ENCODE measurements at regions not wholly inside any gene's neighbourhood (a gene's known extent, or its start where the extent isn't known, plus 50 kb on each side); places are given as distances from the start of the nearest gene placed in this dataset.
"Not testable (repeated sequence)": the region's sequence is repeated elsewhere in the genome, so short reads cannot be mapped to it uniquely, and the experiment has no call there.

GRCh38 chr5:126046846-126047571 lies 376.2 kb upstream of the GRAMD2B start:
- no peaks in the 10 kb centered on the region for H3K27me3 ChIP-seq (ENCODE audit: control insufficient read depth, insufficient read depth, low read length)
- no peaks in the 10 kb centered on the region for H3K4me1 ChIP-seq (ENCODE audit: control insufficient read depth, low read depth, low read length)
- no peak overlapping the region for H3K27ac ChIP-seq (ENCODE audit: low read length)
- H3K9me3 ChIP-seq (ENCODE audit: control insufficient read depth, low read depth, low read length), result no peaks in the 10 kb centered on the region
- H3K9ac ChIP-seq (ENCODE audit: low read length), result no peak overlapping the region
- H3K4me3 ChIP-seq (ENCODE audit: low read length), result no peak overlapping the region
- H3K36me3 ChIP-seq (ENCODE audit: control insufficient read depth, low read depth, low read length), result no peaks in the 10 kb centered on the region

- H3K9ac ChIP-seq (ENCODE audit: low read length), result no peak overlapping the region
- H3K4me3 ChIP-seq (ENCODE audit: low read length), result no peak overlapping the region
- H3K36me3 ChIP-seq (ENCODE audit: control insufficient read depth, low read depth, low read length), result no peaks in the 10 kb centered on the region
- H3K4me1 ChIP-seq (ENCODE audit: control insufficient read depth, low read depth, low read length), result peaks cover 25% of the 10 kb centered on the region
- no peaks in the 10 kb centered on the region for H3K27me3 ChIP-seq (ENCODE audit: control insufficient read depth, insufficient read depth, low read length)
- no peak overlapping the region for H3K27ac ChIP-seq (ENCODE audit: low read length)
- no peaks in the 10 kb centered on the region for H3K9me3 ChIP-seq (ENCODE audit: control insufficient read depth, low read depth, low read length)
These were observed 371.1 kb upstream of the GRAMD2B start for GRCh38 chr5:126052120-126052519.

DNA sequence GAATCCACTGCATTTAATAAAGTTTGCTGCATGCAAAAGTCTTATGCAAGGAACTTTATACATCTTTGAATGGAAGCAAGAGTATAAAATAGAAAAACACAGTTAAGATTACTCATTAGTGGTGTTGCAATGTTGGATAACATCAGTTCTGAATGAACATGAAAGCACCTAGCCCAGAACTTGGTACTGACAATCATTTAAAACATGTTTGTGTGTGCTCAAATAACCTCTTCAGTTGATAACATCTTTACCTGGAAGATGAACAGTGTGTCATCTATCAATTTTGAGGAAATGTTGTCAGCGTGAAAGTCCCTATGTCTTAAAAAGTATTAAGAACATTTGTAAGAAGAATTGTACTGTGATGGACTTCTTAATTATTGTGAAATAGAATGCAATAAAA lies 370.4 kb upstream of the GRAMD2B start:
- Histone ChIP-seq H3K9ac (ENCODE audit: low read length) (no peak overlapping the region), H3K9me3 (ENCODE audit: control insufficient read depth, low read depth, low read length) (no peaks in the 10 kb centered on the region), H3K27me3 (ENCODE audit: control insufficient read depth, insufficient read depth, low read length) (no peaks in the 10 kb centered on the region), H3K4me1 (ENCODE audit: control insufficient read depth, low read depth, low read length) (peaks cover 29% of the 10 kb centered on the region), H3K27ac (ENCODE audit: low read length) (no peak overlapping the region), H3K36me3 (ENCODE audit: control insufficient read depth, low read depth, low read length) (no peaks in the 10 kb centered on the region), H3K4me3 (ENCODE audit: low read length) (no peak overlapping the region)

DNA sequence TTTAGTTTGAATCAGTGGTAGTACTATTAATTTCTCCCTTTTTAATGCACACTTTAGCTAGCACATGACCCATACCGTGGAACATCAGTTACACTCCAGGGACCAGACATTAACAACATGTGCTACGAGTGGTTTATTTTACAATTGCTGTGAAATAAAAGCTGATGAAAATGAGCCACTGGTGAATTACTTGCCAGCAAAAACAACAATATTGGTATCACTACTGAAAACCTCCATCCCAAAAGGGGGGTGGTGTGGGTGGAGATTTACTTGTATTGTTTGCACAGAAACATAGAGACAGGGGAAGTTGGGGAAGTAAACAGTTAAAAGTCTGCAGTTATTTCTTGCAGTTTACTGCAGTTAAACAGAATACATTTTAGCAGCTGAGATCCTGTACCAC lies 369.6 kb upstream of the GRAMD2B start:
- H3K27ac ChIP-seq (ENCODE audit: low read length), result no peak overlapping the region
- peaks cover 32% of the 10 kb centered on the region for H3K4me1 ChIP-seq (ENCODE audit: control insufficient read depth, low read depth, low read length)
- H3K9me3 ChIP-seq (ENCODE audit: control insufficient read depth, low read depth, low read length), result no peaks in the 10 kb centered on the region
- no peaks in the 10 kb centered on the region for H3K27me3 ChIP-seq (ENCODE audit: control insufficient read depth, insufficient read depth, low read length)
- H3K36me3 ChIP-seq (ENCODE audit: control insufficient read depth, low read depth, low read length), result no peaks in the 10 kb centered on the region
- H3K9ac ChIP-seq (ENCODE audit: low read length), result no peak overlapping the region
- H3K4me3 ChIP-seq (ENCODE audit: low read length), result no peak overlapping the region

- peaks cover 32% of the 10 kb centered on the region for H3K4me1 ChIP-seq (ENCODE audit: control insufficient read depth, low read depth, low read length)
- peak overlapping the region; percentile 46 for H3K27ac ChIP-seq (ENCODE audit: low read length)
- H3K9ac ChIP-seq (ENCODE audit: low read length), result peak overlapping the region; percentile 7
- H3K36me3 ChIP-seq (ENCODE audit: control insufficient read depth, low read depth, low read length), result no peaks in the 10 kb centered on the region
- no peaks in the 10 kb centered on the region for H3K9me3 ChIP-seq (ENCODE audit: control insufficient read depth, low read depth, low read length)
- no peak overlapping the region for H3K4me3 ChIP-seq (ENCODE audit: low read length)
- H3K27me3 ChIP-seq (ENCODE audit: control insufficient read depth, insufficient read depth, low read length), result no peaks in the 10 kb centered on the region
These were observed 368.4 kb upstream of the GRAMD2B start for GRCh38 chr5:126054577-126055347.

DNA sequence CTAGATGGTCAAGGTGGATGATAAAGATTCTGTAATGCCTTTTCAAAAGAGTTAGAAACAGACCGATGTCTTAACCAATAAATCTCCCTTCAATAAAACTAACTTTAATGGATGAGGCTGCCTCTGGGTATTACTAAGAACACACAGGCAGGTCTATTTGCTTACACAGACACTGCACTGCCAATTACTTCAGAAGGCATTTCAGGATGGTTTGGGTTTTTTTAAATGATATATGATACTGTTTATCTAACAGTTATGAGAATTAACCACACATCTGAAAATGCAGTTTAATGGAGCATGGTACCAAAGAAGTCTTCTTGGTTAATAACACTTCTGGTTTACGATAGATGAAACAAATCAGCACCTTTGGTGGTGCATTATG lies 367.9 kb upstream of the GRAMD2B start:
- no peaks in the 10 kb centered on the region for H3K27me3 ChIP-seq (ENCODE audit: control insufficient read depth, insufficient read depth, low read length)
- H3K4me1 ChIP-seq (ENCODE audit: control insufficient read depth, low read depth, low read length), result peaks cover 32% of the 10 kb centered on the region
- H3K9me3 ChIP-seq (ENCODE audit: control insufficient read depth, low read depth, low read length), result no peaks in the 10 kb centered on the region
- H3K36me3 ChIP-seq (ENCODE audit: control insufficient read depth, low read depth, low read length), result no peaks in the 10 kb centered on the region
- peak overlapping the region; percentile 7 for H3K9ac ChIP-seq (ENCODE audit: low read length)
- H3K4me3 ChIP-seq (ENCODE audit: low read length), result no peak overlapping the region
- peak overlapping the region; percentile 46 for H3K27ac ChIP-seq (ENCODE audit: low read length)

- Histone ChIP-seq H3K9me3 (ENCODE audit: control insufficient read depth, low read depth, low read length) (no peaks in the 10 kb centered on the region), H3K4me1 (ENCODE audit: control insufficient read depth, low read depth, low read length) (peaks cover 32% of the 10 kb centered on the region), H3K27ac (ENCODE audit: low read length) (no peak overlapping the region), H3K4me3 (ENCODE audit: low read length) (no peak overlapping the region), H3K36me3 (ENCODE audit: control insufficient read depth, low read depth, low read length) (no peaks in the 10 kb centered on the region), H3K27me3 (ENCODE audit: control insufficient read depth, insufficient read depth, low read length) (no peaks in the 10 kb centered on the region), H3K9ac (ENCODE audit: low read length) (no peak overlapping the region)
These were observed 366.9 kb upstream of the GRAMD2B start for GRCh38 chr5:126056352-126056751.

DNA sequence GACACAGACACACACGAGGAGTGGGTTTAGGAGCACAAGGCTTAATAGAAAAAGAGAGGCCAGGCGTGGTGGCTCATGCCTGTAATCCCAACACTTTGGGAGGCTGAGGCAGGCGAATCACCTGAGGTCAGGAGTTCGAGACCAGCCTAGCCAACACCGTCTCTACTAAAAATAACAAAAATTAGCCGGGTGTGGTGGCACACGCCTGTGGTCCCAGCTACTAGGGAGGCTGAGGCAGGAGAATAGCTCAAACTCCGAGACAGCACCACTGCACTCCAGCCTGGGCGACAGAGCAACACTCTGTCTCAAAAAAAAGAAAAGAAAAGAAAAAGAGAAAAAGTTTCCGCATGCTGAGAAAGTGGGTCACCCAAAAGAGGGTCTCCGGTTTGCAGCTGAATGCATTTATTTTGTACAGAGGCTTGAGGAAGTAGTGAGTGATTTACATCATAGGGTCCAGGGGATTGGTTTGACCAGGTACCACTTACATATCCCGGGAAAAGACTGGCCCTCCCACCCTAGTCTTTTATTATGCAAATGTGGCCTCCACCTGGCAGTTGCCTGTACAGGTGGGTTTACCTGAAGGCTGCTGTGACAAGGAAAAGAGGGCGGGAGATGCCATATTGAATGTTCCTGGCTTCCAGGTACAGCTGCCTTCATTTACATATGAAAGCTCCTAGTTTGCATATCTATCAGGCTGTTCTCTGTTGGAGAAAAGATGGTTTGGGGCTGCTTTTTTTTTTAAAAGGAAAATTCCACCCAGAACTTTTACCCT lies 366.2 kb upstream of the GRAMD2B start:
- Histone ChIP-seq H3K9ac (ENCODE audit: low read length) (peak overlapping the region; percentile 38), H3K36me3 (ENCODE audit: control insufficient read depth, low read depth, low read length) (no peaks in the 10 kb centered on the region), H3K4me3 (ENCODE audit: low read length) (no peak overlapping the region), H3K27me3 (ENCODE audit: control insufficient read depth, insufficient read depth, low read length) (no peaks in the 10 kb centered on the region), H3K27ac (ENCODE audit: low read length) (peak overlapping the region; percentile 82), H3K9me3 (ENCODE audit: control insufficient read depth, low read depth, low read length) (no peaks in the 10 kb centered on the region), H3K4me1 (ENCODE audit: control insufficient read depth, low read depth, low read length) (peaks cover 32% of the 10 kb centered on the region)

- not testable (repeated sequence) for H3K36me3 ChIP-seq (ENCODE audit: control insufficient read depth, low read depth, low read length); H3K4me3 ChIP-seq (ENCODE audit: low read length); H3K27me3 ChIP-seq (ENCODE audit: control insufficient read depth, insufficient read depth, low read length); H3K27ac ChIP-seq (ENCODE audit: low read length); H3K9ac ChIP-seq (ENCODE audit: low read length); H3K9me3 ChIP-seq (ENCODE audit: control insufficient read depth, low read depth, low read length)
- peaks cover 31% of the 10 kb centered on the region for H3K4me1 ChIP-seq (ENCODE audit: control insufficient read depth, low read depth, low read length)
These were observed 364.8 kb upstream of the GRAMD2B start for GRCh38 chr5:126058392-126058791.

GRCh38 chr5:126062398-126063221 lies 360.6 kb upstream of the GRAMD2B start:
- Histone ChIP-seq H3K27me3 (ENCODE audit: control insufficient read depth, insufficient read depth, low read length) (no peaks in the 10 kb centered on the region), H3K27ac (ENCODE audit: low read length) (no peak overlapping the region), H3K4me1 (ENCODE audit: control insufficient read depth, low read depth, low read length) (peaks cover 5% of the 10 kb centered on the region), H3K9me3 (ENCODE audit: control insufficient read depth, low read depth, low read length) (no peaks in the 10 kb centered on the region), H3K36me3 (ENCODE audit: control insufficient read depth, low read depth, low read length) (no peaks in the 10 kb centered on the region), H3K4me3 (ENCODE audit: low read length) (no peak overlapping the region), H3K9ac (ENCODE audit: low read length) (no peak overlapping the region)

- Histone ChIP-seq H3K4me3 (ENCODE audit: low read length) (no peak overlapping the region), H3K9me3 (ENCODE audit: control insufficient read depth, low read depth, low read length) (no peaks in the 10 kb centered on the region), H3K36me3 (ENCODE audit: control insufficient read depth, low read depth, low read length) (no peaks in the 10 kb centered on the region), H3K4me1 (ENCODE audit: control insufficient read depth, low read depth, low read length) (no peaks in the 10 kb centered on the region), H3K27ac (ENCODE audit: low read length) (no peak overlapping the region), H3K27me3 (ENCODE audit: control insufficient read depth, insufficient read depth, low read length) (no peaks in the 10 kb centered on the region), H3K9ac (ENCODE audit: low read length) (no peak overlapping the region)
These were observed 358.1 kb upstream of the GRAMD2B start for GRCh38 chr5:126065061-126065460.

Measured in iPS-18a (cell line).